Amniotic epithelial cell (primary cell): ENCODE measurements at regions not wholly inside any gene's neighbourhood (a gene's known extent, or its start where the extent isn't known, plus 50 kb on each side); places are given as distances from the start of the nearest gene placed in this dataset.

Source experiments
- DNase-seq: peaks from one replicate; pipeline ENCODE4 v3.0.0-alpha.2; 2010; ENCODE audit warnings: low read depth

DNA sequence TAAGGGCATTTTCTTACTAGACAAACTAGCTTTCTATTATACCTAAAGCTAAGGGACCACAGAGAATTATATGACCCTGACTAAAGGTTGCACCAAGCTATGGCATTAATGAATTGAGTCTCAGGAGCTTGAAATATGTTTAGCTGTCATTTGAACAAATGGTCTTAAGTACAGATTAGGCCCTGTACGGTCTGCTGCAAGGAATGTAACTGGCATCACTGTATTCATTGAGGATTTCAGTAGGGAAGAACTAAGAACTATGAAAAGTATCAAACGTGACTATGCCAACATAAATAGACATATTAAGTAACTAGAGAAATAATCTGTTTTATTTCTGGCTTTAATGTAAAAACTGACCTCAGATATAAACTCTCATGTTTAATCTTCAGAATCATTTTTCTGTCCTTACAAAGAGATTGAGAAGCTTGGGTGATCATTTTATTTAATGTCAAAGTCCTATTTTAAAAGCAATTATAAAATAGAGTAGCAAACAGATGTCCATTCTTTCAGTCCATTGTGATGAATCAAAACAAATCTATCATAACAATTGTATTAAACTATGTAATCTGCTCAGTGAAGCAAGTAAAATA lies 845.9 kb downstream of the MAT2B start:
- DNase-seq = no peak

DNA sequence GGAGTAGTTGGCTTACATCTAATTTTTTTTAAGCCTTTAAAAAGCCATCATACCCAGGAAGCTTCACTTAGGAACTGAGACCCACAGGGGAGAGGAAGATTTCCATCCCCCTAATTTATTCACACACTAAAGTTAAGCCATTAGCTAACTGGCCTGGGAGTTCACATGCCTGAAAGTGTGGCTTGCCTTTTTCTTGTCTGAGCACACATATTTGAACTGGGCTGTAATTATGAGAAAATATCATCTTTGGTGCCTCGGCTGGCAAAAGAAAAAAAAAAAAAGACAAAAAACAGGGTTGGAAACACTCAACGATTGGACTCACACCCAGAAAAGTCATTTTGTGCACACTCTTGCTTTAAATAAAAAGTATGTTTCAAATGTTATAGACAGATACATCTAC lies 847.3 kb downstream of the MAT2B start:
- peak; percentile 44 for DNase-seq

DNA sequence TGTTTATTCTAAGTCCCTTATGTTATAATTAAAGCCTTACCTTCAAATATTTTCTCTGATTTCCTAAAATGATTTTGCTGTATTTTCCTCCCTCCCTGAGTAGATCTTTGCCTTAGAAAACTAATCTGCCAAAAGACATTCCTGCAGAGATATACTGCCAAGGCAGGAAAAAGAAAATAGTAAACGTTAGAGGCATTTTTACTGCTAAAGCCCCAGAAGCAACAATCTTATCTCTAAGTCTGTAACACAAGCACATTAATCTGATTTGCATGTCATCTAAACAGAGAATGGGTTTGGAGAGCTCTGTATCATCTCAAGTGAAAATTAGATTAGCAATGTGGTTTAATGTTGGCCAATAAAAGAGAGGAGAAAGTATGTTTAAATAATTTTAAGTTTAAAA lies 847.7 kb downstream of the MAT2B start:
- DNase-seq = peak; percentile 94

DNA sequence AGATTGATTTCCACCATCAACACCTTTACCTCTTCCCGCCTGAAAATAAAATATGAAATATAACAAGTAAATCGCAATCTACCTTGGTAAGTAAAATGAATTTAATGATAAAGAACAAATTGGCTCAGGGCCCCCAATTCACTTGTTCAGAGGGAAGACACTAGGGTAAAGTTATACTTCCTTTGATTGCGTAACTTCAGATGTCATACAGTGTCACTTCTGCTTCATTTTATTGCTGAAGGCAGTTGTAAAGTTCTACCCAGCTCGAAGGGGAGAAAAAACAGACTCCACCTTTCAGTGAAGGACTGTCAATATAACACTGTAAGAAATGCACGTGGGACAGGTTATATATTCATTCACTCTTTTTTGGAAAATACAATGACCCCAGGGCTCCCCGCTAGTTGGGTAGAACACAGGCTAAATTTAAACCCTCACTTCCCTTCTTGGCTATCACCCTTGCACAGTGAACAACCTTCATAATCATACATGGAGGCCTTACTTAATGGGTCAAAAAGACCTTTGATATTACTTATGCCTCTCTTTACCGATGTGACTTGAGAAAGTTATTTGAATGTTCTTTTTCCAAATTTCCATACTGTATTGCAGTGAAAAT lies 848.8 kb downstream of the MAT2B start:
- no peak for DNase-seq

DNA sequence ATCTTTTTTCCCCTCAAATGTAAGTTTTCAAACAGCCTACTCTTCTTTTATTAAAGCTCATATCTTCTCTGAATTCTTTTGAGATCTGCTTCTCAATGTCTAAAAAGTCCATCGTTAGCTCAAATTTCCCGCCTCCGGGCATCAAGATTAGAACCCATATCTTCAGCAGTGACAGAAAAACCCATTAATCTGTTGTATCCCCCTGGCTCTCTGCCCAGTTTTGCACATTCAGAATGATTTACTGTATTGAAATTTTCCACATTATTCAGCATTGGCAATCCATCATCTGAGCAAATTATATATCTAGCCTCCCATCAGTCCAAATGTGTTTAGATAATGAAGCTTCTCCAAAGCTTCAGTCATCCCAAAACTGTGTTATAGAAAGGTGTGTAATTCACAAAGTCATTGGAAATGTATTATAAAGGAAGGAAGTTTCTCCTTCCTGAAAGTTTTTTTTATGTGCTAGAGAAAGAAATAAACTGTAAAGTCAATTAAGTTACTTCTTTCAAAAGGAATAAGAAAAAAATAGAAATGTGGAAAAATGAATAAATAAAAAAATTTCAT lies 849.9 kb downstream of the MAT2B start:
- DNase-seq = peak; percentile 6

DNA sequence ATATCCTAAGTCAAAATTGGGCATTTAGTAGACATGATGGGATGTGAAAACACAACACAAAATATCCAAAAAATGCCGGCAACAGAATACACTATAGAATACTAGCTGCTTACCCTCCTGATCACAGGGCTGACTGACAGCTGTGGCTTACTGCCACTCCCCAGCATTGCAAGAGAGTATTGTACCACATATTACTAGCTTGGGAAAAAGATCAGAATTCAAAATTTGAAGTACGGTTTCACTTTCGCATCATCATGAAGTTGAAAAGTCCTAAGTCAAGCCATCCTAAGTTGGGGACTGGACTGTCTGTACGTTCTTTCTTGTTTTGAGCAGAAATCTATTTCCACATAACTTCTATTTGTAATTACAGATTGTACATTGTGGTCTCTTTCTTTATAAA lies 851.4 kb downstream of the MAT2B start:
- DNase-seq = no peak

DNA sequence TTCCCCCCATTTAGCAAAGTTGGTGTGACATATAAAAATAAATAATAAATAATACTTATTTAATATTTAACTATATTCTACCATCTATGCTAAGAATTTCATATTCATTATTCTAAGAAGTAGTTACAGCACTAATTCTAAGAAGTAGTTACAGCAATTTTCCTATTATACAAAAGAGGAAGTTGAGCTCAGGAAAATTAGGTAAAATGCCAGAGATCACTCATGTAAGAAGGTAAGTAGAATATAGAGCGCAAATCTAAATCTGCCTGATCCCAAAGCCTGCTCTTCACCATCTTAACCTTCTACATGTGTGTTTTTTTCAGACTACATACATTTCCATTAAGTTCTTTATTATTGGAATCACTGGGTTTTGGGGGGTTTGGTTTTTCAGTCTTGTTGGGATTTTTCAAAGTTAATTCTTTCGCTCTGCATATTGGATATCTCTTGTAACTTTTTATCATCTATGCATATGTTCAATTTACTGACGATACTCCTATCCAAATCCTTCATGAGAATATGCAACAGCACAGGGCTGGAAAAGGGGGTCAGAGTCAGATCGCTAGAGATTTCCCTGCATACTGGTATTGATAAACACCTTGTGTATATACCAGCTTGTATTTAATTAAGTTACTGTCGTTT lies 852.1 kb downstream of the MAT2B start:
- DNase-seq = no peak

DNA sequence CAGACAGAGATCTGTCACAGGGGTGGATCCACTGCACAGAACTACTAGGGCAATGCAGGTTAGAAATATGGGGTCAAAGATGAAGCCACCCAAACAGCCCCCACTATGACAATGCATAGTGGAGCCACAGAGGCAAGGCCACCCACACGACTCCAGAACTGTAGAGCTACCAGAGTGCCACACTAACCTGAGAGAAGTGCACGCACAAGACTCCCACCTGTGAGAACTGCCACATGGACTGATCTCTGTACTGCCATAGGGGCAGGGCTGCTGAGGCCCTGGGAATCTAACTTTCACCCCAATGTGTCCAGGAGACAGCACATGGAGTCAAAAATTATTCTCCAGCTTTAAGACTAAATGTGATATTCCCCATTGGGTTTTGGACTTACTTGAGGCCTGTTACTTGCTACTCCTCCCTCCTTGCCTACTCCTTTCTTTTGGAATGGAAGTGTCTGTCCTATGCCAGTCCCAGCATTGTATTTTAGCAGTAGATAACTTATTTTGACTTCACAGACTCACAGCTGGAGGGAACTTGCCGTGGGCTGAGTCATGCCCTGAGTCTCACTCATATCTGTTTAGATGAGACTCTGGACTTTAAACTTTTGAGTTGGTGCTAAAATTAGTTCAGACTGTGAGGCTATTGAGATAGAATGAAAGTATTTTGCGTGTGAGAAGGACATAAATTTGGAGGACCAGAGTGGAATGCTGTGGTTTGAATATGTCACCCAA lies 853.3 kb downstream of the MAT2B start:
- peak; percentile 65 for DNase-seq

DNA sequence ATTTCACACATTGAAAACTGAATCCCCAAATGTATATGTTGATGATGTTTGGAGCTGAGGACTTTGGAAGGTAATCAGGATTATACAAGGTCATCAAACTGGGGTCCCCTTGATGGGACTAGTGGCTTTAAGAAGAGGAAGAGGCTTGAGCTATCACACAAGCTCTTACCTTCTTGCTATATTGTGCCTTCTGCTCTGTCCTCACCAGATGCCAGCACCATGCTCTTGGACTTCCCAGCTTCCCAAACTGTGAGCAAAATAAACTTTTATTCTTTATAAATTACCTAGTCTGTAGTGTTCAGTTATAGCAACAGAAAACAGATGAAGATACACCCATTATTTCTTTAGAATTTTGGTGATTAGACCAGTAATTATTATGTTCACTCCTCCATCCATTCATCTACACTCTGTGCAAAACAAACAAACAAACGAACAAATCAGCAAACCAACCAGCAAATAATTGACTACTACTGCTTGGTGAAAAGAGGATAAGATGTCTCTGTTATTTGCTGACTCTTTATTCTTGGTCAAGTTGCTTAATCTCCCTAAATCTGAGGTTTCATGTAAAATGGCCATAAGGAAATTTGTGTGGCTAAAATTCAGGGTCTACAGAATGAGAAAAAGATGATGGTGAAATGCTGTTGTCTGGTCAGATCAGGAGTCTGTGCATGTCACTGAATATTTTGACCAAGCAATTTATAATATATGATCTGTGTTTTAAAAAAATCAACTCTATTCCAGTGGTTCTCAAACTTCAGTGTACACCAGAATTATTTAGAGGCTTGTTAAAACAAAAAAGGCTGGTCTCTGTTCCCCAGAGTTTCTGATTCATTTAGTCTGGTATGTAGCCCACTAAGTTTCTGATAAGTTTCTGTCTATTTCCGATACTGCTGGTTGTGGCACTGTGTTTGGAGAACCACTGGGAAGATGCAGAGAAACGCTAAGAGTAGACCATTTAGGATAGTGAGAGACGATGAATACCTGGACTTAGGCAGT lies 854.1 kb downstream of the MAT2B start:
- DNase-seq = no peak

DNA sequence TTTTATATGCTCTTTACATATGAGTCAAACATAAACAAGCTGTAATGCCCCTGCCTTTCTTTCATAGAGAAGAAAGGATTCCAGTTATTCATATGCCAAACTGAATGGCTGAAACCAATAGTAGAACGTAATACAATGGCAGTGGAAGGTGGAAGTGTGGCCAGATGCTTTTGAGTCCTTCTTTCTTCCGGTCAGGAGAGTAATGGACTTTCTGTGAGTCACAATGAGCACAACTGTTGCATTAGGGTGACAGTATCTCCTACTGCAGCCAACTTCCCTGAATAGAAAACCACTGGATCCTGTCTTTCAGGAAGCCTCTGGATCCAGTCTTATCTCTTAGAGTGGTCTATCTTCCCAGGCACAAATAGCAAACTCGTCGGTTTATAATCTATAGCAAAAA lies 855.2 kb downstream of the MAT2B start:
- DNase-seq = no peak

DNA sequence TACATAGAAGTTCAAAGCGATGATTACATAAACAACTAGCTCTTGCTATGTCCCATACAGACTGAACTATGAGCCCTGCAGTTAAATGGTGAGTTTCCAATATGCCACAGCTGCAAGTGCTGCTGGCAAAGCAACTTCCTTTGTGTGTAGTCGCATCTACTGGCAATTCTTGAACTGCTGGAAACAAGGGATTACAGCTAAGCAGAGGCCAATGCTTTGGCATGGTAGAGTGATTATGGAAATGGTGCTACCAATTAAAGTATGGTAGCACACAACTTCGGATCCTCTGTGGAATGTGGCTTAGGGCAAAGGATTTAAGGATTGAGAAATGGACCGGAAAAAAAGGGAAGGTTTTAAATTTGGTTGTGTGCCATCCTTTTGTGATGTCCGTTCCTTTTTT lies 856.6 kb downstream of the MAT2B start:
- DNase-seq = no peak

DNA sequence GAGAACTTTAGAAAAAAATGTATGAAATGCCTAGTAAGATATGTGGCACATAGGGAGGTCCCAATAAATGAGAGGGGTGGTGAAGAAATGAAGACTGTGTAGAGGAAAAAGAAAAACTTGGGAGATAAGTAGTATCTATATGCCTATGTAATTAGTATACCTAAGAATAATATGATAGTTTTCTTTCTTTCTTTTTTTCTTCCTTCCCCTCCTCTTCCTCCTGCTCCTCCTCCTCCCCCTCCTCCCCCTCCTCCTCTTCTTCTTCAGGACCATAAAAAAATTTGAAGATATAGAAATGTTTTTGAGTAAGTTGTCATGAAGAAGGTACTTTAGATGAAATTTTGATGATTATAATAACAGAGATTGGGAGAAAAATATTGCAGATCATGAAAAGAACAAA lies 857.4 kb downstream of the MAT2B start:
- DNase-seq = no peak

DNA sequence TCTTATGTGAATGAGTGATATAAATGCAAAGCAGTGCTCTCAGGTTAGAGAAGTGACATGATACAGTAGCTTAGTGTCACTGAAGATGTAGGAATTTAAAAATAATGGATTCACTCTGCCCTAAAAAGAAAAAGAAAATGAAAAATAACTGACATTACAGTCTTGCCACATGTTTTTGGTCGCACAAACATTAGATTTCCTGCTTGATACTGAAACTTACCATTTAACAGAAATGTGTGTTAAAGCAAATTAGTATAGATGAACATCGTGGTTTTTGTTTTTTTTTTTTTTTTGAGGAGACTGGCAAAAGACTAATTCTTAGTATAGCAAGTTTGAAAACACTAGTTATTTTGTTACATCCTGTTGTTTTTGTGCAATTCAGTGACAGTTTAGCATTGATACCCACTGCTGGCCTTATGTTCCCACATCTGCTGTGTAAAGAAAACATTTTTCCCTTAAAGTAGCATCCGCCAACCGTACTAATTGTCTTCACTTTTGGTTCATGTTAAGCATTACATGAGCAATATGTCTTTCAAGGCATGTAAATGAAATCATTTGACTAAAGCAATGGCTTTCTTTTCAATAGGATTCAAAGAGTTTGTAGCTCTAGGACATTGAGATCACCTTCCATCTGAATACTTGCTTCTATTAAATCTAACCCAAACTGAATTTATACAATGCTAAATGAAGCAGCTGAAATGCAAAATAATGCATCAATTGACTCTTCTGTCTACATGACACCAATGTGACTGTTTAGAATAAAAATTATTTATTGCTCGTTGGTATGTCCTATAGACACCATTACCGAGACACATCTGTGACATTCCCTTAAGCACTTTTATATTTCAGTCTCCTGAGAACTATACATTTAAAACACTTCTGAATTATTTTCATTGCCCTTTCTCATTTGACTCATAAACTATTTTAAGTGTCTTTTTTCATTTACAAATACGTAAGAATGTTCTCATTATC lies 859.1 kb downstream of the MAT2B start:
- no peak for DNase-seq

DNA sequence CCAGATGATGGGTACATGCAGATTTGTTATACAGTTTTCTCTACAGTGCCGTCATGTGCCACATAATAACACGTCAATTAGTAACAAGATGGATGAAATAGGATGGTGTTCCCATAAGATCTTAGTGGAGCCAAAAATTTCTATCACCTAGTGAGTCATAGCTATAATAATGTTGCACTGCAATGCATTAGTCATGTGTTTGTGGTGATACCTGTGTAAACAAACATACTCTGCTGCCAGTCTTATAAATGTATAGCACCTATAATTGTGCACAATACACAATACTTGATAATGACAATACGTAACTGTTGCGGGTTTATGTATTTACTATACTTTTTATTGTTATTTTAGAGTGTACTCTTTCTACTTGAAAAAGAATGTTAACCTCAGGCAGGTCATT lies 865.4 kb downstream of the MAT2B start:
- no peak for DNase-seq

DNA sequence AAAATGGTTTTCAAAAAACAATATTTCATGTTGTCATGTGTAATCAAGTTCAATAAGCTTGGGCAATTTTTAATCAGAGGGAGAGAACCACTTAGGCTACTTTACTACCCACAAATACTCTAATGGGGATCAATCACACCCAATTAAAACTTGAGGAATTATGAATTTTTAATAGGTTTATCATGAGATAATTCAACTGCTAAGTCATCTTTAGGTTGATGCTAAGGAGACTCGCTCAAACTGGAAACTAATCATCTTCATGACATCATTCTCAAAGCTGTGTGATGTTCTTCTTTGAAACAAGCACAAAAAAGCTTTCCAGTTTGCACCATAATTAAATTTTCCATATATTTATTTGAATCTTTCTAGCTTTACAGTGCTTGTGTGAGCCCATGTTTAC lies 867.5 kb downstream of the MAT2B start:
- no peak for DNase-seq

DNA sequence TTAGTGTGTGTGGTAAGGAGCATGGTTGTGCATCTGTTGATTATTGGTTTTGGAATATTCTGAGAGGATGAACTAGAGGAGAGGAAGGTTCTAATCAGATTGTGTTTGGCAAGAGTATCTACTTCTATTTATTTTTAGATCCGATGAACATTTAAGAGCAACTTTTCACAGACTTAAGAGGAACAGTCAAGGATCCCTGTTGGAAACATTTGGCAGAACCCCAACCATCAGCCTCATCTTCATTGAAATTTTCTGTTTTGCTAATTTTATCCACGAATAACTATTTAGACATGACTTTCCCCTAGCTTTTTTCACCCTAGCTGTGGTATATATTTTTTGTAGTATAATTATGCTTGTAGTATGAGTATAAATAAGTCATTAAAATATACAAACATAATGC lies 868.5 kb downstream of the MAT2B start:
- DNase-seq = no peak

DNA sequence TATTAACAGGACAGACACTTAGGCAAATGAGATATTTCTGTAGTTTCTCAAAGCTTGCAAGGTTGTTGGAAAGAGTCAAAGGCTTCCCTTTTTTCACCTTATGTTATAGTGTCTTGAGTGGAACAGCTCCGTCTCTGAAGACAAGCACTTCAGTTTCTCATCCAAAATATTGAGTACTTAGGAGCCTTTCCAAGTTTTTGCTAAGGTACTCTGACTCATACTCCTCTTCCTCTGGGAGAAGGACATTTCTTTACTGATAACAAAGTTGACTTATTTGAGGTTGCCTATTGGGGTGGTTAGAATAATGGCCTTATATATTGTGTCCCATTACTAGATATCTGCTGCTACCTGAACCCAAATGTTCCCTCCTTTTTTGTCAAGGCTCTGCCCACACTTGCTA lies 869.6 kb downstream of the MAT2B start:
- DNase-seq = no peak

DNA sequence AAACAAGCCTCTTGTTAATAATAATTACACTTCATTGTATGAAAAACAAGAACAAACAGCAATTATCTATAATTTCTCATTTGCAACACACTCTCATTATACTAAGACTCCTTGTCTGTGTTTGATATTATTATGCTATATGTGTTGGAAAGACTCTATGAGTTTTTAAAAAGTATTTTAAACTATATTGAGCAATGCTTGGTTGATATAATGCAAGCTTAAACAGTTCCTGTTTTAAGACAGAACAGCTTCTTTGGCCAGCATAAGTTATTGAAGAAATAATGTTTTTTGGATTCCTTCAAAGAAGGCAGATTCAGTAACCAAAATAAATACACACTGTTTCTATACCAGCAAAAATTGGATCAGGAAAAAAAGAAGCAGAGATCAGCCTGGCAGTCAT lies 871.4 kb downstream of the MAT2B start:
- DNase-seq = no peak

DNA sequence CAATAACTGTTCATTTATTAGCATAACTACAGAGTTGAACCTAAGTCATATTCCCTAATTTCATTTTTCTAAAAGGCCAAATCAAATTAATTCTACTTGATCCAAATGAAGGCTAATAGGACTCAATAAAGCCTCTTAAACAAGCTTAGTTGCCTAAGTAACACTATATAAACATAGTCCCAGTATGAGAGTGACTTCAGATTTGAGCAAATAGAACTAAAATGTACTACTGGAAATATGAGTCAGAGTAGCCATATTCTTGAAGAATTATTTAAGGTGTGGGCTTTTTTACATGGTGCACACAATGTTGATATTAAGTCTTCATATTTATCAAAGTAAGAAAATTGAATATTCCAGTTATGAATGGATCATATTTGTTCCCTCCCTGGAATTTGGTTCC lies 872.3 kb downstream of the MAT2B start:
- no peak for DNase-seq

DNA sequence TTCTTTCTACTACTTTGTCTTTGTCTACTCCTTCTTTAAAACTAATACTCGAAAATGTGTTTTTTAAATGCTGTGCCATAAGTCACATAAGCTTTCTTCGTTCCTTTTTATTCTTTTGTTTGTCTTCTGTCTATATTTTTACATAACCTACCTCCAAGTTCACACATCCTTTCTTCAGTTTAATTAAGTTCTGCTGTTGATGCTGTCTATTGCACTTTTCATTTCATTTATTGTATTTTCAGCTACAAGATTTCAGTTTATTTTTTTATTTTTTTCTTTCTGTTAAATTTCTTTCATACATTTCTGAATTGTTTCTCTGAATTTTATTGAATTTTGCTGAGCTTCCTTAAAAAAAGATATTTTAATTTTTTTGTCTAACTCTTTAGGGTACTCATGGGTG lies 878.2 kb downstream of the MAT2B start:
- no peak for DNase-seq
